Stomach (tissue), 4 donors: ENCODE measurements at regions not wholly inside any gene's neighbourhood (a gene's known extent, or its start where the extent isn't known, plus 50 kb on each side); places are given as distances from the start of the nearest gene placed in this dataset.

ENCODE experiments used
- EP300 ChIP-seq: sonication (generic); formaldehyde crosslinking; IDR thresholded peaks from one replicate; pipeline ENCODE4 v1.6.1; 2017; ENCODE audit warnings: antibody characterized with exemption
- POLR2A ChIP-seq, 4 donors: fragments of 450-650 bp; IDR thresholded peaks; one replicate each; pipeline ENCODE4 v1.6.1; 2016; ENCODE audit warnings: antibody characterized with exemption in 4 of 4, control low read depth in 2 of 4, mild to moderate bottlenecking in 1 of 4, moderate library complexity in 1 of 4
- POLR2AphosphoS5 ChIP-seq, 3 donors: sonication (generic); formaldehyde crosslinking; IDR thresholded peaks; one replicate each; pipeline ENCODE4 v1.6.1; 2016; ENCODE audit warnings: antibody characterized with exemption in 3 of 3
- TF ChIP-seq, protein P1 (sequence below), 7 experiments: fragments of 450-650 bp in 4 of 7; fragments of 200-600 bp in 3 of 7; sonication (generic) in 3 of 7; IDR thresholded peaks; one replicate each; pipeline ENCODE4 v1.5.1; 2016 to 2019; ENCODE audit warnings: antibody characterized with exemption in 7 of 7, control low read depth in 2 of 7, mild to moderate bottlenecking in 1 of 7

DNA sequence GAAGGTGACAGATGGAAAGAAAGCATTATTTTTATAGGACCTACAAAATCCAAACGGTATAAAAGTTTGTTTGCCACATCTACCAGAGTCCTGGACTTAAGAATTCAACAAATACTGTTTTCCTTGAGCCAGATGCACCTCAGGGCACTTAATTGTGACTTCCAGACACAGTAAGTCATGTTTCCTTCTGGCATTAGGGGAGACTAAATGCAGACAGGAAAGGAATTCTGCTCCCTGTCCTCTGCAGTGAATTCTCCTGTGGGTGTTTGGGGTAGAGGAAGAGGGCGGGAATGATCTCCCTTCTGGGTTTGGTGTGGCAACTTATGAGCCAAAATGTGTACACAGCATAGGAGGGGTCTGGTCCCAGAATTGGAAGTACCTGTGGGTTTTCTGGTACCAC lies 93.9 kb upstream of the ZDHHC17 start:
- TF ChIP-seq, protein P1, sequence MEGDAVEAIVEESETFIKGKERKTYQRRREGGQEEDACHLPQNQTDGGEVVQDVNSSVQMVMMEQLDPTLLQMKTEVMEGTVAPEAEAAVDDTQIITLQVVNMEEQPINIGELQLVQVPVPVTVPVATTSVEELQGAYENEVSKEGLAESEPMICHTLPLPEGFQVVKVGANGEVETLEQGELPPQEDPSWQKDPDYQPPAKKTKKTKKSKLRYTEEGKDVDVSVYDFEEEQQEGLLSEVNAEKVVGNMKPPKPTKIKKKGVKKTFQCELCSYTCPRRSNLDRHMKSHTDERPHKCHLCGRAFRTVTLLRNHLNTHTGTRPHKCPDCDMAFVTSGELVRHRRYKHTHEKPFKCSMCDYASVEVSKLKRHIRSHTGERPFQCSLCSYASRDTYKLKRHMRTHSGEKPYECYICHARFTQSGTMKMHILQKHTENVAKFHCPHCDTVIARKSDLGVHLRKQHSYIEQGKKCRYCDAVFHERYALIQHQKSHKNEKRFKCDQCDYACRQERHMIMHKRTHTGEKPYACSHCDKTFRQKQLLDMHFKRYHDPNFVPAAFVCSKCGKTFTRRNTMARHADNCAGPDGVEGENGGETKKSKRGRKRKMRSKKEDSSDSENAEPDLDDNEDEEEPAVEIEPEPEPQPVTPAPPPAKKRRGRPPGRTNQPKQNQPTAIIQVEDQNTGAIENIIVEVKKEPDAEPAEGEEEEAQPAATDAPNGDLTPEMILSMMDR (IDR thresholded peaks at IDR 0.05), result no peak
- TF ChIP-seq POLR2A (IDR thresholded peaks at IDR 0.05) (no peak), EP300 (no peak), POLR2AphosphoS5 (IDR thresholded peaks at IDR 0.05) (no peak)
